ENCODE measurements at regions not wholly inside any gene's neighbourhood (a gene's known extent, or its start where the extent isn't known, plus 50 kb on each side); places are given as distances from the start of the nearest gene placed in this dataset.

- H3K4me3 ChIP-seq, result no peak overlapping the region
- H3K27ac ChIP-seq (ENCODE audit: low read depth in 1 of 2, low read length in 1 of 2), result no peak overlapping the region
- H3K4me1 ChIP-seq (ENCODE audit: control insufficient read depth in 5 of 5, insufficient read depth in 5 of 5, low read length in 5 of 5), result no peaks in the 10 kb centered on the region
- DNase-seq, result no peak
- H3K27me3 ChIP-seq (ENCODE audit: control insufficient read depth in 3 of 3, insufficient read depth in 3 of 3, low read length in 2 of 3), result peaks cover 0 to 7% (median 3%) of the 10 kb centered on the region in 3 donors
- no peak overlapping the region for H3K9ac ChIP-seq (ENCODE audit: insufficient read depth in 1 of 2, low read length in 2 of 2)
- ATAC-seq (ENCODE audit: insufficient read depth, low FRiP score), result no peak
- peaks cover 0 to 9% (median 6%) of the 10 kb centered on the region in 4 donors for H3K9me3 ChIP-seq (ENCODE audit: control insufficient read depth in 4 of 4, insufficient read depth in 3 of 4, low read length in 3 of 4)
- no peak for TF ChIP-seq CTCF (IDR thresholded peaks at IDR 0.05; ENCODE audit: control extremely low read depth, extremely low read depth)
- H3K36me3 ChIP-seq (ENCODE audit: control insufficient read depth in 4 of 4, insufficient read depth in 4 of 4, low read length in 4 of 4), result no peaks in the 10 kb centered on the region
These were observed 54.9 kb downstream of the MAGEB17 start for GRCh38 chrX:16222151-16222550.

GRCh38 chrX:16223385-16223784 lies 56.1 kb downstream of the MAGEB17 start:
- WGBS, 2 donors, result 95 to 100% methylated on average over 1 of the region's 1 CpG
- no peaks in the 10 kb centered on the region for H3K4me1 ChIP-seq (ENCODE audit: control insufficient read depth in 5 of 5, insufficient read depth in 5 of 5, low read length in 5 of 5)
- no peak for TF ChIP-seq CTCF (IDR thresholded peaks at IDR 0.05; ENCODE audit: control extremely low read depth, extremely low read depth)
- peaks cover 0 to 7% (median 3%) of the 10 kb centered on the region in 3 donors for H3K27me3 ChIP-seq (ENCODE audit: control insufficient read depth in 3 of 3, insufficient read depth in 3 of 3, low read length in 2 of 3)
- H3K36me3 ChIP-seq (ENCODE audit: control insufficient read depth in 4 of 4, insufficient read depth in 4 of 4, low read length in 4 of 4), result no peaks in the 10 kb centered on the region
- ATAC-seq (ENCODE audit: insufficient read depth, low FRiP score) (no peak), DNase-seq (no peak)
- H3K27ac ChIP-seq (ENCODE audit: low read depth in 1 of 2, low read length in 1 of 2), result no peak overlapping the region
- H3K9me3 ChIP-seq (ENCODE audit: control insufficient read depth in 4 of 4, insufficient read depth in 3 of 4, low read length in 3 of 4), result peaks cover 0 to 9% (median 6%) of the 10 kb centered on the region in 4 donors
- no peak overlapping the region for H3K9ac ChIP-seq (ENCODE audit: insufficient read depth in 1 of 2, low read length in 2 of 2)
- H3K4me3 ChIP-seq, result no peak overlapping the region

DNA sequence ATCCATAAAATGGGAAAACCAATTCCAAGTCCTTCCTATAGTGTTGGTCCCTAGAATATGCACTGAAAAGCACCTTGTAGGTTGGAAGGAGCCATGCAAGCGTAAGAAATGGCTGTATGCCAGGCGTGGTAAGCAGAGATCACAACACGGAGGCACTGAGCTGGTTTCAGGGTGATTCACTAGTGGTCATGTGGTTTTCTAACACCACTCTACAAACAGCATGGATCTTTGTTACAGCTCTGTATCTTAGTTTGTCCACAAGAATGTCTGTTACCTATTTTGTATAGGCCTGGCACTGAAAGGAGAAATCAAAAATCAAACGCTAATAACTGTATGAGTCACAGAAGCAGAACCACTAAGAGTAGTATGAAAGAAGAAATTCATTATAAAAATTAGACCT lies 71.9 kb downstream of the MAGEB17 start:
- Histone ChIP-seq H3K9me3 (ENCODE audit: control insufficient read depth in 4 of 4, insufficient read depth in 3 of 4, low read length in 3 of 4) (no peaks in the 10 kb centered on the region), H3K27me3 (ENCODE audit: control insufficient read depth in 3 of 3, insufficient read depth in 3 of 3, low read length in 2 of 3) (peaks cover 0 to 26% (median 11%) of the 10 kb centered on the region in 3 donors), H3K27ac (ENCODE audit: low read depth in 1 of 2, low read length in 1 of 2) (no peak overlapping the region), H3K36me3 (ENCODE audit: control insufficient read depth in 4 of 4, insufficient read depth in 4 of 4, low read length in 4 of 4) (no peaks in the 10 kb centered on the region), H3K9ac (ENCODE audit: insufficient read depth in 1 of 2, low read length in 2 of 2) (no peak overlapping the region), H3K4me1 (ENCODE audit: control insufficient read depth in 5 of 5, insufficient read depth in 5 of 5, low read length in 5 of 5) (no peaks in the 10 kb centered on the region), H3K4me3 (no peak overlapping the region)
- WGBS, 2 donors, result 80 to 87% methylated on average over 4 of the region's 4 CpGs
- TF ChIP-seq CTCF (IDR thresholded peaks at IDR 0.05; ENCODE audit: control extremely low read depth, extremely low read depth), result no peak
- ATAC-seq (ENCODE audit: insufficient read depth, low FRiP score), result no peak
- DNase-seq, result no peak

GRCh38 chrX:16240231-16240905 lies 73.1 kb downstream of the MAGEB17 start:
- no peak overlapping the region for H3K4me3 ChIP-seq
- H3K4me1 ChIP-seq (ENCODE audit: control insufficient read depth in 5 of 5, insufficient read depth in 5 of 5, low read length in 5 of 5), result no peaks in the 10 kb centered on the region
- ATAC-seq (ENCODE audit: insufficient read depth, low FRiP score) (no peak), DNase-seq (no peak)
- H3K9ac ChIP-seq (ENCODE audit: insufficient read depth in 1 of 2, low read length in 2 of 2), result no peak overlapping the region
- no peaks in the 10 kb centered on the region for H3K36me3 ChIP-seq (ENCODE audit: control insufficient read depth in 4 of 4, insufficient read depth in 4 of 4, low read length in 4 of 4)
- peaks cover 0 to 26% (median 11%) of the 10 kb centered on the region in 3 donors for H3K27me3 ChIP-seq (ENCODE audit: control insufficient read depth in 3 of 3, insufficient read depth in 3 of 3, low read length in 2 of 3)
- H3K9me3 ChIP-seq (ENCODE audit: control insufficient read depth in 4 of 4, insufficient read depth in 3 of 4, low read length in 3 of 4), result no peaks in the 10 kb centered on the region
- no peak for TF ChIP-seq CTCF (IDR thresholded peaks at IDR 0.05; ENCODE audit: control extremely low read depth, extremely low read depth)
- 65 to 97% methylated on average over 2 of the region's 2 CpGs for WGBS, 2 donors
- H3K27ac ChIP-seq (ENCODE audit: low read depth in 1 of 2, low read length in 1 of 2), result no peak overlapping the region
